ENCODE measurements at regions not wholly inside any gene's neighbourhood (a gene's known extent, or its start where the extent isn't known, plus 50 kb on each side); places are given as distances from the start of the nearest gene placed in this dataset.

DNA sequence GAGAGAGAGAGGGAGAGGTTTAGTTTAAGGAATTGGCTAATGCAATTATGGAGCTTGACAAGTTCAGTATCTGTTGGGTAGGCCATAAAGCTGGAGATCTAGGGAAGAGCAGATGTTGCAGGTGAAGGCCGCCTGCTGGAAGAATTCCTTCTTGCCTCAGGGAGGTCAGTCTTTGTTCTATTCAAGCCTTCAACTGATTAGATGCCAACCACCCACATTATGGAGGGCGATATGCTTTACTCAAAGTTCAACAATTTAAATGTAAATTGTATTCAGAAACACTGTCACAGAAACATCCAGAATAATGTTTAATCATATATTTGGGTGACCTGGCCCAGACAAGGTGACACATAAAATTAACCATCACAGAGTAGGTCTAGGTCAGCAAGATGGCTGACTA is 51.7 kb upstream of the SSBP2 start:
- H3K27me3 ChIP-seq (replicated peaks; ENCODE audit: insufficient read depth): no peaks in the 10 kb centered on the region
- H3K9me3 ChIP-seq: no peaks in the 10 kb centered on the region
- H3K36me3 ChIP-seq: no peaks in the 10 kb centered on the region
- peaks cover 4 to 15% of the 10 kb centered on the region in 2 donors for H3K4me1 ChIP-seq (ENCODE audit: control insufficient read depth in 1 of 2, low read depth in 2 of 2)
- H3K27ac ChIP-seq: no peak overlapping the region
- DNase-seq (ENCODE audit: low spot score) (no peak), ATAC-seq (ENCODE audit: insufficient number of reproducible peaks, low FRiP score, low read depth) (no peak)
- TF ChIP-seq, protein P1, sequence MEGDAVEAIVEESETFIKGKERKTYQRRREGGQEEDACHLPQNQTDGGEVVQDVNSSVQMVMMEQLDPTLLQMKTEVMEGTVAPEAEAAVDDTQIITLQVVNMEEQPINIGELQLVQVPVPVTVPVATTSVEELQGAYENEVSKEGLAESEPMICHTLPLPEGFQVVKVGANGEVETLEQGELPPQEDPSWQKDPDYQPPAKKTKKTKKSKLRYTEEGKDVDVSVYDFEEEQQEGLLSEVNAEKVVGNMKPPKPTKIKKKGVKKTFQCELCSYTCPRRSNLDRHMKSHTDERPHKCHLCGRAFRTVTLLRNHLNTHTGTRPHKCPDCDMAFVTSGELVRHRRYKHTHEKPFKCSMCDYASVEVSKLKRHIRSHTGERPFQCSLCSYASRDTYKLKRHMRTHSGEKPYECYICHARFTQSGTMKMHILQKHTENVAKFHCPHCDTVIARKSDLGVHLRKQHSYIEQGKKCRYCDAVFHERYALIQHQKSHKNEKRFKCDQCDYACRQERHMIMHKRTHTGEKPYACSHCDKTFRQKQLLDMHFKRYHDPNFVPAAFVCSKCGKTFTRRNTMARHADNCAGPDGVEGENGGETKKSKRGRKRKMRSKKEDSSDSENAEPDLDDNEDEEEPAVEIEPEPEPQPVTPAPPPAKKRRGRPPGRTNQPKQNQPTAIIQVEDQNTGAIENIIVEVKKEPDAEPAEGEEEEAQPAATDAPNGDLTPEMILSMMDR (IDR thresholded peaks at IDR 0.05): no peak
- H3K4me3 ChIP-seq: no peak overlapping the region

DNA sequence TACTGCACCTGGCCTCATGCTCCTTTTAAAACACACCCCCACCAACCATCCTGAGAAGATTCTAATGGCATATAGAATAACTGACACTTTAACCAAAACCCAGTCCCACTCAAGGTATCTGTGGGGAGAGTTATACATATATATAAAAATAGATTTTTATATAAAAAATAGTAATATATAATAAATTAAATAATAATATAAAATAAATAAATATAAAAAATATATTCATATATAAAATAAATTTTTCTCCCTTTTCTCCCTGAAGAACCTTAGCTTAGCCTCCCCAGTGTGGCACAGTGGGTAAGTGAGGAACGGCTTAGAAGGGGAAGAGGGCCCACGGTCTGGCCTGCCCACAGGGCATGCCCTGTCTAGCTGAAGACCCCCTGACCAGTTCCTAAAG is 51.1 kb upstream of the SSBP2 start:
- DNase-seq (ENCODE audit: low spot score): no peak
- Histone ChIP-seq H3K4me1 (ENCODE audit: control insufficient read depth in 1 of 2, low read depth in 2 of 2) (peaks cover 4 to 17% of the 10 kb centered on the region in 2 donors), H3K9me3 (no peaks in the 10 kb centered on the region), H3K27me3 (replicated peaks; ENCODE audit: insufficient read depth) (no peaks in the 10 kb centered on the region), H3K27ac (no peak overlapping the region), H3K4me3 (no peak overlapping the region), H3K36me3 (no peaks in the 10 kb centered on the region)
- ATAC-seq (ENCODE audit: insufficient number of reproducible peaks, low FRiP score, low read depth): no peak
- TF ChIP-seq, protein P1 (IDR thresholded peaks at IDR 0.05): no peak

GRCh38 chr5:81800797-81801196 is 49.9 kb upstream of the SSBP2 start:
- no peaks in the 10 kb centered on the region for H3K27me3 ChIP-seq (replicated peaks; ENCODE audit: insufficient read depth)
- no peak for DNase-seq (ENCODE audit: low spot score)
- TF ChIP-seq, protein P1 (IDR thresholded peaks at IDR 0.05): no peak
- H3K9me3 ChIP-seq: no peaks in the 10 kb centered on the region
- H3K4me1 ChIP-seq (ENCODE audit: control insufficient read depth in 1 of 2, low read depth in 2 of 2): peaks cover 4 to 20% of the 10 kb centered on the region in 2 donors
- no peak for ATAC-seq (ENCODE audit: insufficient number of reproducible peaks, low FRiP score, low read depth)
- H3K27ac ChIP-seq: no peak overlapping the region
- no peaks in the 10 kb centered on the region for H3K36me3 ChIP-seq
- H3K4me3 ChIP-seq: no peak overlapping the region
